Fibroblast of villous mesenchyme (primary cell): ENCODE measurements at regions not wholly inside any gene's neighbourhood (a gene's known extent, or its start where the extent isn't known, plus 50 kb on each side); places are given as distances from the start of the nearest gene placed in this dataset.
A peak's percentile ranks its signal among the peaks of the same experiment; 100 is the strongest.

Experiments
- DNase-seq: peaks from one replicate; pipeline ENCODE4 v3.0.0-alpha.2; 2010; ENCODE audit warnings: low read depth
- H3K4me3 ChIP-seq: 2 replicates; pipeline ENCODE4 v1.5.1; 2011; ENCODE audit warnings: low read depth, mild to moderate bottlenecking, low read length
- CTCF ChIP-seq: IDR thresholded peaks from 2 replicates; pipeline ENCODE4 v1.5.1; 2012; ENCODE audit warnings: low read depth, mild to moderate bottlenecking, low read length; ENCODE audit not compliant: insufficient read depth

GRCh38 chr9:110103257-110103656 lies 104.7 kb downstream of the C9orf152 start:
- TF ChIP-seq CTCF, result no peak
- H3K4me3 ChIP-seq, result no peak overlapping the region
- DNase-seq, result no peak

- peak; percentile 81 for DNase-seq
- no peak for TF ChIP-seq CTCF
- H3K4me3 ChIP-seq, result no peak overlapping the region
Measured at GRCh38 chr9:110104261-110104809, 103.6 kb downstream of the C9orf152 start.

- TF ChIP-seq CTCF, result no peak
- DNase-seq, result peak; percentile 91
- no peak overlapping the region for H3K4me3 ChIP-seq
Measured at GRCh38 chr9:110105107-110105506, 102.9 kb downstream of the C9orf152 start.

- H3K4me3 ChIP-seq, result no peak overlapping the region
- TF ChIP-seq CTCF, result no peak
- DNase-seq, result no peak
Measured at GRCh38 chr9:110106661-110107060, 101.3 kb downstream of the C9orf152 start.

- H3K4me3 ChIP-seq, result no peak overlapping the region
- no peak for DNase-seq
- TF ChIP-seq CTCF, result no peak
Measured at GRCh38 chr9:110109333-110110092, 98.4 kb downstream of the C9orf152 start.

- no peak for DNase-seq
- H3K4me3 ChIP-seq, result no peak overlapping the region
- no peak for TF ChIP-seq CTCF
Measured at GRCh38 chr9:110110154-110110553, 97.8 kb downstream of the C9orf152 start.
